Neural cell (in vitro differentiated cells): ENCODE measurements at regions not wholly inside any gene's neighbourhood (a gene's known extent, or its start where the extent isn't known, plus 50 kb on each side); places are given as distances from the start of the nearest gene placed in this dataset.

Source experiments
- H2AFZ ChIP-seq: fragments of 200-600, 300-800 bp; sonication (generic), shearing (Covaris generic); 2 replicates; pipeline ENCODE4 v1.6.0; 2014; ENCODE audit warnings: low read depth, mild to moderate bottlenecking, antibody characterized with exemption, low read length, moderate library complexity
- H3F3A ChIP-seq: fragments of 200-600 bp; shearing (Covaris generic); 2 replicates; pipeline ENCODE4 v1.6.1; 2016; ENCODE audit warnings: mild to moderate bottlenecking, moderate library complexity, mixed read lengths, antibody characterized with exemption, low read length; ENCODE audit not compliant: insufficient read depth, poor library complexity, severe bottlenecking
- H3K27ac ChIP-seq: fragments of 200-600, 300-800 bp; sonication (generic), shearing (Covaris generic); 2 replicates; pipeline ENCODE4 v1.5.1; 2014; ENCODE audit warnings: mild to moderate bottlenecking, low read length, moderate library complexity
- H3K27me3 ChIP-seq: fragments of 300-800, 200-600 bp; sonication (generic), shearing (Covaris generic); 2 replicates; pipeline ENCODE4 v1.6.0; 2014; ENCODE audit warnings: mild to moderate bottlenecking, low read depth, low read length, moderate library complexity; ENCODE audit not compliant: insufficient read depth
- H3K36me3 ChIP-seq: fragments of 300-800, 200-600 bp; sonication (generic), shearing (Covaris generic); 2 replicates; pipeline ENCODE4 v1.5.1; 2014; ENCODE audit warnings: mild to moderate bottlenecking, antibody characterized with exemption, low read length, moderate library complexity; ENCODE audit not compliant: insufficient read depth
- H3K4me2 ChIP-seq: fragments of 300-800, 200-600 bp; sonication (generic), shearing (Covaris generic); 2 replicates; pipeline ENCODE4 v1.6.0; 2014; ENCODE audit warnings: mild to moderate bottlenecking, low read length
- H3K4me3 ChIP-seq: fragments of 300-800, 200-600 bp; sonication (generic), shearing (Covaris generic); 2 replicates; pipeline ENCODE4 v1.5.1; 2014; ENCODE audit warnings: mild to moderate bottlenecking, low read length, moderate library complexity
- H3K79me2 ChIP-seq: fragments of 200-600 bp; shearing (Covaris generic); replicated peaks from 2 replicates; pipeline ENCODE4 v1.6.0; 2014; ENCODE audit warnings: mild to moderate bottlenecking, low read length, moderate library complexity; ENCODE audit not compliant: insufficient read depth
- H3K9ac ChIP-seq: fragments of 300-800, 200-600 bp; sonication (generic), shearing (Covaris generic); 2 replicates; pipeline ENCODE4 v1.6.1; 2016; ENCODE audit warnings: mild to moderate bottlenecking, low read length, mixed read lengths
- H3K9me2 ChIP-seq: fragments of 200-600 bp; shearing (Covaris generic); 2 replicates; pipeline ENCODE4 v1.6.1; 2016; ENCODE audit warnings: mild to moderate bottlenecking, low read length, mixed read lengths; ENCODE audit not compliant: insufficient read depth
- H3K9me3 ChIP-seq: fragments of 200-600, 300-800 bp; sonication (generic), shearing (Covaris generic); 2 replicates; pipeline ENCODE4 v1.6.1; 2016; ENCODE audit warnings: mild to moderate bottlenecking, mixed run types, low read length, moderate library complexity, mixed read lengths
- H4K20me1 ChIP-seq: fragments of 200-600 bp; shearing (Covaris generic); 2 replicates; pipeline ENCODE4 v1.6.1; 2016; ENCODE audit warnings: mild to moderate bottlenecking, mixed run types; ENCODE audit not compliant: insufficient read depth
- EP300 ChIP-seq: fragments of 450-650 bp; conservative IDR thresholded peaks from 2 replicates; pipeline ENCODE4 v1.6.1; 2014; ENCODE audit warnings: antibody characterized with exemption, mild to moderate bottlenecking, moderate library complexity; ENCODE audit not compliant: poor library complexity, severe bottlenecking
- EZH2 ChIP-seq: fragments of 200-600, 300-800 bp; shearing (Covaris generic), sonication (generic); IDR thresholded peaks from 2 replicates; pipeline ENCODE4 v1.6.1; 2014; ENCODE audit warnings: antibody characterized with exemption, low read length, borderline replicate concordance, mild to moderate bottlenecking; ENCODE audit not compliant: insufficient read depth, poor library complexity, severe bottlenecking
- MXI1 ChIP-seq: fragments of 450-650 bp; conservative IDR thresholded peaks from 2 replicates; pipeline ENCODE4 v1.6.1; 2014; ENCODE audit warnings: antibody characterized with exemption, mild to moderate bottlenecking; ENCODE audit not compliant: poor library complexity, severe bottlenecking
- POLR2AphosphoS5 ChIP-seq: IDR thresholded peaks from 2 replicates; pipeline ENCODE4 v1.6.1; 2012
- RAD21 ChIP-seq: fragments of 450-650 bp; conservative IDR thresholded peaks from 2 replicates; pipeline ENCODE4 v1.6.1; 2014; ENCODE audit warnings: antibody characterized with exemption, mild to moderate bottlenecking, moderate library complexity
- REST ChIP-seq: IDR thresholded peaks from 2 replicates; pipeline ENCODE4 v1.6.1; 2012; ENCODE audit warnings: borderline replicate concordance
- SMC3 ChIP-seq: fragments of 450-650 bp; conservative IDR thresholded peaks from 2 replicates; pipeline ENCODE4 v1.6.1; 2014; ENCODE audit warnings: antibody characterized with exemption, mild to moderate bottlenecking, moderate library complexity; ENCODE audit not compliant: poor library complexity
- TAF1 ChIP-seq: IDR thresholded peaks from 2 replicates; pipeline ENCODE4 v1.6.1; 2012; ENCODE audit warnings: low read depth
- TF ChIP-seq, protein P1 (sequence below): fragments of 450-650 bp; IDR thresholded peaks from 2 replicates; pipeline ENCODE4 v1.5.1; 2014; ENCODE audit warnings: antibody characterized with exemption, mild to moderate bottlenecking, moderate library complexity; ENCODE audit not compliant: poor library complexity, severe bottlenecking

DNA sequence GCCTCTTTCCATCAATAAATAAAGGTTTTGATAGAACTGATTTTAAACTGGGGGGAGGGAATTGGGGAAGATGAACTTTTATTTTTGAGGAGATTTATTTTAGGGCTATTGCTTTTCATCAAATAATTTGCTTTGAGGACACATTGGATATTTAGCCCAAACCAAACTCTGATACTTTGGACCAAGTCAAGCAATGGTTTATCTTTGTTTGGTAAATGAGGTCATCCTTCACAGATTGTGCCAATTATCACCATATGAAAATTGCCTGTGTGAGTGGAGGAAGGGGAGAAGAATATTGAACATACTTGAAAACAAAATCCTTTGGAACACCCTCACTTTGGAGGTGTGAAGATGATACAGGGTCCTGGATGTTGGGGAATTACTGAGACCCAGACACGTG is 176.9 kb upstream of the CD180 start:
- Histone ChIP-seq H2AFZ (no peak overlapping the region), H3K9me3 (no peaks in the 10 kb centered on the region), H4K20me1 (no peaks in the 10 kb centered on the region), H3K4me3 (no peak overlapping the region), H3K27ac (no peak overlapping the region), H3K27me3 (no peaks in the 10 kb centered on the region), H3K4me2 (no peak overlapping the region), H3F3A (no peaks in the 10 kb centered on the region), H3K9me2 (no peaks in the 10 kb centered on the region), H3K36me3 (no peaks in the 10 kb centered on the region), H3K9ac (no peak overlapping the region), H3K79me2 (no peaks in the 10 kb centered on the region)
- TF ChIP-seq MXI1 (no peak), EZH2 (no peak), POLR2AphosphoS5 (no peak), SMC3 (no peak), TAF1 (no peak), REST (no peak), EP300 (no peak), RAD21 (no peak)
- TF ChIP-seq, protein P1, sequence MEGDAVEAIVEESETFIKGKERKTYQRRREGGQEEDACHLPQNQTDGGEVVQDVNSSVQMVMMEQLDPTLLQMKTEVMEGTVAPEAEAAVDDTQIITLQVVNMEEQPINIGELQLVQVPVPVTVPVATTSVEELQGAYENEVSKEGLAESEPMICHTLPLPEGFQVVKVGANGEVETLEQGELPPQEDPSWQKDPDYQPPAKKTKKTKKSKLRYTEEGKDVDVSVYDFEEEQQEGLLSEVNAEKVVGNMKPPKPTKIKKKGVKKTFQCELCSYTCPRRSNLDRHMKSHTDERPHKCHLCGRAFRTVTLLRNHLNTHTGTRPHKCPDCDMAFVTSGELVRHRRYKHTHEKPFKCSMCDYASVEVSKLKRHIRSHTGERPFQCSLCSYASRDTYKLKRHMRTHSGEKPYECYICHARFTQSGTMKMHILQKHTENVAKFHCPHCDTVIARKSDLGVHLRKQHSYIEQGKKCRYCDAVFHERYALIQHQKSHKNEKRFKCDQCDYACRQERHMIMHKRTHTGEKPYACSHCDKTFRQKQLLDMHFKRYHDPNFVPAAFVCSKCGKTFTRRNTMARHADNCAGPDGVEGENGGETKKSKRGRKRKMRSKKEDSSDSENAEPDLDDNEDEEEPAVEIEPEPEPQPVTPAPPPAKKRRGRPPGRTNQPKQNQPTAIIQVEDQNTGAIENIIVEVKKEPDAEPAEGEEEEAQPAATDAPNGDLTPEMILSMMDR = no peak

DNA sequence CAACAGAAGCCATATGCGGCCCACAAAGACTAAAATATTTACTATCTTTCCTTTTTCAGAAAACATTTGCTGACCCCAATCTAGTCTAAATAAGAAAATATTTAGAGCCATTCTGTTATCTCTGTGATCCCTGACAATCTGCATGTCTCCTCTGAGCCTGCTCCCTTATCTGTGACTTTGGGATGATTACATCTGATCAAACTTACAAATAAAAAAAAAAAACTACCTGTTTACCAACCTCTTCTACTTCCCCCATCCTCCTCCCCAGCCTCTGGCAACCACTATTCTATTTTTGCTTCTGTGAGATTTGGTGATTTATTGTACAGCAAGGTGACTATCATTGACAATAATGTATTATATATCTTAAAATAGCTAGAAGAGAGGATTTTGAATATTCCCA is 176.3 kb upstream of the CD180 start:
- Histone ChIP-seq H3K9me3 (no peaks in the 10 kb centered on the region), H3K27me3 (no peaks in the 10 kb centered on the region), H3K9me2 (no peaks in the 10 kb centered on the region), H3K9ac (no peak overlapping the region), H3F3A (no peaks in the 10 kb centered on the region), H3K4me2 (no peak overlapping the region), H3K36me3 (no peaks in the 10 kb centered on the region), H3K79me2 (no peaks in the 10 kb centered on the region), H2AFZ (no peak overlapping the region), H3K4me3 (no peak overlapping the region), H4K20me1 (no peaks in the 10 kb centered on the region), H3K27ac (no peak overlapping the region)
- TF ChIP-seq REST (no peak), RAD21 (no peak), POLR2AphosphoS5 (no peak), TAF1 (no peak), EZH2 (no peak)
